ENCODE measurements at regions not wholly inside any gene's neighbourhood (a gene's known extent, or its start where the extent isn't known, plus 50 kb on each side); places are given as distances from the start of the nearest gene placed in this dataset.

DNA sequence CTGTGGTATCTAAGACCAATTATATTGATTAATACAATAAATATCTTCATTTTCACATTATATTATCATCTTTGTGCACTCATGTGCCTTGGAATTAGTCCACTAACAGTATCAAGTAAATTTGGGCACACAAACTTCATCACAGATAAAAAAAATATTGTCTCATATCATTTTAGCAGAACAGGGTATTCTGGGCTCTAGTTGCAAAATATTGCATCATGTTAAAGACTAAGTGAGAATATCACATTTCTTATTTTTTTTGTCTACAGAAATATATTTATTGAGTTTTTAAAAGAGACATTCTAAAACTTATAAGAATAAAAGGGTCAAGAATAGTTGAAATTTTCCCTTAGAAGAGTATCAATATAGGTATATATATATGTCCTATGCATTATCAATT, 754.1 kb upstream of the MAN1A1 start:
- intact Hi-C loops (cut with DNase I, micrococcal nuclease) = no loop called here

DNA sequence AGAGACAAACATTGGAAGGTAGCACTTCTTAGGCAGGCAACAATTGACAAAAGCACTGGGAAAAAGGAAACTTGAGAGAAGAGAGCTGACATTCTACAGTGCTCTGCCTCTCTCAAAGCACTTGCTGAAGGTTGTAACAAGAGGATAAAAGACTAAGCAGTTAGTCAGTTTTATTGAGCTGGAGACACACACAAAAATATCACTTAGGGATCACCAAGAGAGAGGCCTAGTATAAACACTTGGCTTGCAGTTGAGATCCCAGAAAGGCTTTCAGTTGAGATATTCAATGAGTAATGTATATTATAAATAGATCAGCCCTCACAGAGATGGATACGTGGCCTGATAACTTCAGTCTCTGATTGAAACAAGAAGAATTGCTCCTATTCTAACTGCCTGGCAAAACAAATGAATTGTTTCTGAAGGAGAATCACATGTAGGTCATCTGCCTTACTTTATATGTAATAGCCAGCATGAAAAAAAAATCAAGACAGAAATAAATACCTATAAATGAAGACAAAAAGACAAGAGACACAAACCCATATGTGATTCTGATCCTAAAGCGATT, 747.2 kb upstream of the MAN1A1 start:
- ATAC-seq = no peak
- intact Hi-C loops (cut with DNase I, micrococcal nuclease) = no loop called here
- DNase-seq = no peak
- Mint-ChIP-seq H3K4me3 (no peak overlapping the region), H3K27ac (no peak overlapping the region), H3K36me3 (ENCODE audit: low read depth) (no peaks in the 10 kb centered on the region), H3K4me1 (no peaks in the 10 kb centered on the region), H3K27me3 (no peaks in the 10 kb centered on the region), H3K9me3 (ENCODE audit: low read depth) (no peaks in the 10 kb centered on the region)
- POLR2A ChIA-PET = interaction anchor here (0.7 kb wide), 1 partner anchor 65 kb away, joined by 3 read pairs; no protein-coding TSS in a partner anchor
- CTCF ChIA-PET = no interaction called here

More for the DNA sequence above, 754.1 kb upstream of the MAN1A1 start:
- ATAC-seq (no peak), DNase-seq (no peak)
- ChIA-PET CTCF (no interaction called here), POLR2A (no interaction called here)
- Mint-ChIP-seq H3K27ac (no peak overlapping the region), H3K4me1 (no peaks in the 10 kb centered on the region), H3K27me3 (peaks cover 2% of the 10 kb centered on the region), H3K4me3 (no peak overlapping the region), H3K36me3 (ENCODE audit: low read depth) (no peaks in the 10 kb centered on the region), H3K9me3 (ENCODE audit: low read depth) (no peaks in the 10 kb centered on the region)

DNA sequence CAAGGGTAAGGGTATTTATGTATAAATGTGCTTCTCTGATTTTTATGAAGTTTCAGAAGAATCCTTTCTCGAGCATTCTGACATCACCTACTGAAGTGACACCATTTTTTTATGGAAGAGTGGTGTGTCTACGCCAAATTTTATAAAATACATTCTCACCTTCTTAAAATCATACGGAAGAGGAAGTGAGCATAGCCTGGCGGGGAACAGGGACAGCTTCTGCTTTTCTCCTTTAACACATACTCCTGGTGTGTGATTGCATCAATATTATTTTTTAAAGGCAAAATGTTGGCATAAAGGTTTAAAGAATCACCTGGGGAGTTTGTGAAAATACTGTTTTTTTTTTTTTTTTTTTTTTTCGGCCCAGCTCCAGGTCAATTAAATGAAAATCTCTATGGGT, 733.6 kb upstream of the MAN1A1 start:
- H3K27me3 Mint-ChIP-seq = no peaks in the 10 kb centered on the region
- POLR2A ChIA-PET = no interaction called here
- H3K36me3 Mint-ChIP-seq (ENCODE audit: low read depth) = no peaks in the 10 kb centered on the region
- H3K9me3 Mint-ChIP-seq (ENCODE audit: low read depth) = no peaks in the 10 kb centered on the region
- no peak overlapping the region for H3K27ac Mint-ChIP-seq
- ATAC-seq (no peak), DNase-seq (no peak)
- no peaks in the 10 kb centered on the region for H3K4me1 Mint-ChIP-seq
- intact Hi-C loops (cut with DNase I, micrococcal nuclease) = loop anchor here in 1 of 2 experiments (5.0 kb wide), 1 partner anchor 1419 kb away; no protein-coding TSS in a partner anchor
- CTCF ChIA-PET = no interaction called here
- no peak overlapping the region for H3K4me3 Mint-ChIP-seq

DNA sequence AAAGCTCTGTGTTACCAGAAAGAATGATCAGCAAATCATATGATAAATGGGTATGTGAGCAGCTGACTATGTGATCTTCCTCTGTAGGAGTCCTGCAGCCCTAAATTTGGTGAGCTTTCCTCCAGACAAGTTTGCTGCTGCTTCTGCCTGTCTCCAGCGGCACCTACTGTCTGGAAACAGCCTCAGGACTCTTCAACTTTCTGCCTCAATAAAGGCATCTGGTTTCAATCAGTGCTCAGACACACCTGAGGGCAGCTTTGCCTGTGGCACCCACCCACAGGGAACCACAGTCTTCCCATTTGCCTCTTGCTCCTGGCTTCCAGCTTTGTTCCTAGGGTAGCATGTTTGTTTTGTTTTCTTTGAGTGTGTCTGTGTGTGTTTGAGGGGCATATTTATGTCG, 727.9 kb upstream of the MAN1A1 start:
- H3K4me3 Mint-ChIP-seq = no peak overlapping the region
- H3K9me3 Mint-ChIP-seq (ENCODE audit: low read depth) = no peaks in the 10 kb centered on the region
- H3K36me3 Mint-ChIP-seq (ENCODE audit: low read depth) = no peaks in the 10 kb centered on the region
- ChIA-PET POLR2A (no interaction called here), CTCF (no interaction called here)
- H3K4me1 Mint-ChIP-seq = no peaks in the 10 kb centered on the region
- peaks cover 2% of the 10 kb centered on the region for H3K27me3 Mint-ChIP-seq
- intact Hi-C loops (cut with DNase I, micrococcal nuclease) = no loop called here
- no peak overlapping the region for H3K27ac Mint-ChIP-seq
- no peak for DNase-seq
- ATAC-seq = no peak

DNA sequence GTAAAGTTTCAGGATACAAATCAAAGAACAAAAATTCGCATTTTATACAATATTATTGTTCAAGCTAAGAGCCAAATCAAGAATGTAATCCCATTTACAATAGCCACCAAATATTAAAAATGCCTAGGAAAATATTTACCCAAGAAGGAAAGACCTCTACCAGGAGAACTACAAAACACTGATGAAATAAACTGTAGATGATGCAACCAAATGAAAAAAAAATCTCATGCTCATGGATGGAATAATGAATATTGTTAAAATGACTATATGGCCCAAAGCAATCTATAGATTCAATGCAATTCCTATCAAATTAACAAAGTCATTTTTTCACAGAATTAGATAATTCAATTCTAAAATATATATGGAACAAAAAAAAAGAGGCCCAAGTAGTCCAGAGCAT, 708.8 kb upstream of the MAN1A1 start:
- Mint-ChIP-seq H3K4me3 (no peak overlapping the region), H3K36me3 (ENCODE audit: low read depth) (no peaks in the 10 kb centered on the region), H3K4me1 (no peaks in the 10 kb centered on the region), H3K27me3 (no peaks in the 10 kb centered on the region), H3K27ac (no peak overlapping the region), H3K9me3 (ENCODE audit: low read depth) (peaks cover 5% of the 10 kb centered on the region)
- intact Hi-C loops (cut with DNase I, micrococcal nuclease) = loop anchor here in 1 of 2 experiments (5.0 kb wide), 1 partner anchor 316 kb away; no protein-coding TSS in a partner anchor
- ChIA-PET CTCF (no interaction called here), POLR2A (no interaction called here)
- DNase-seq = no peak
- ATAC-seq = no peak

DNA sequence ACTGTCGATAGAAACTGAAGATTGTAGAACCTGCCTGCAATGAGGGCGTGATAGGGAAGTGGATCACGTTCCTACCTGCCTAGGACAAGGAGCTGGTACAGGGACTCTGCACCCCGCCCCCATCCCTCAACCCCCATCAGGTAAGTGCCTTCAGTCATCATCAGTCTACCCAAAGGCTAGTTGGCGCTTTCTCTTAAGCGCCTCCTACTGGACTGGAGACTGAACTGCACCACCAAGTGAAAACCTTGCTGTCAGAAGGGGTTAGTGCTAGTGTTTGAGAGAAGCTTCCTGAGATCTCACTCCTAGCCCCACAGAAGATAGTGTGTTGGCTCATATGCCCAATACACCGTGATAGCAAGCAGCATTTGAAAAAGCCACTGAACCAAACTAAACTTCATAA, 706.5 kb upstream of the MAN1A1 start:
- Mint-ChIP-seq H3K4me1 (no peaks in the 10 kb centered on the region), H3K27me3 (no peaks in the 10 kb centered on the region), H3K4me3 (no peak overlapping the region), H3K27ac (no peak overlapping the region), H3K9me3 (ENCODE audit: low read depth) (peaks cover 5% of the 10 kb centered on the region), H3K36me3 (ENCODE audit: low read depth) (no peaks in the 10 kb centered on the region)
- no peak for ATAC-seq
- CTCF ChIA-PET = interaction anchor here (0.7 kb wide), 1 partner anchor 1353 kb away, joined by 3 read pairs; no protein-coding TSS in a partner anchor
- peak; percentile 18 for DNase-seq
- intact Hi-C loops (cut with DNase I, micrococcal nuclease) = loop anchor here in 1 of 2 experiments (5.0 kb wide), 1 partner anchor 314 kb away; no protein-coding TSS in a partner anchor
- POLR2A ChIA-PET = no interaction called here

DNA sequence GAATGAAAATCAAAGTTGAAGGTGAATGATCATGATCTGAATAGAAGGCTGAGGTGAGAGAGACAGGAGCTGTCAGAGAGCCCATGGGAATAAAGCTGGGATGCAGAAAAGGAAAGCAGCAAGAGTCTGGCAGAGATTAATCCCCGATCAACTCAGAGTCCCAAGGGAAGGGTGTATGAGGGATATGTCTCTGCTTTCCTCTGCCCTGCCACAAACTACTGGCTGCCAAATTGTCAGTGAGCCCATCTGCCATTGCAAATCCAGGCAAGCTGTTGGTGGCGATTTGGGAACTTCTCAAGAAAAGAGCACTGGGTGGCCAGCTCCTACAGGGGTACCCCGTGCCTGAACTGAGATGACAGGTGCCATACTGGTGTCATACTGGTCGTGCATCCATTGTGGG, 705.5 kb upstream of the MAN1A1 start:
- ChIA-PET POLR2A (no interaction called here), CTCF (interaction anchor here (1.2 kb wide), 1 partner anchor 52 kb away, joined by 3 read pairs; no protein-coding TSS in a partner anchor)
- Mint-ChIP-seq H3K4me3 (no peak overlapping the region), H3K4me1 (no peaks in the 10 kb centered on the region), H3K36me3 (ENCODE audit: low read depth) (no peaks in the 10 kb centered on the region), H3K9me3 (ENCODE audit: low read depth) (peaks cover 5% of the 10 kb centered on the region), H3K27ac (no peak overlapping the region), H3K27me3 (no peaks in the 10 kb centered on the region)
- DNase-seq = no peak
- no peak for ATAC-seq
- intact Hi-C loops (cut with DNase I, micrococcal nuclease) = loop anchor here in 1 of 2 experiments (5.0 kb wide), 1 partner anchor 313 kb away; no protein-coding TSS in a partner anchor

DNA sequence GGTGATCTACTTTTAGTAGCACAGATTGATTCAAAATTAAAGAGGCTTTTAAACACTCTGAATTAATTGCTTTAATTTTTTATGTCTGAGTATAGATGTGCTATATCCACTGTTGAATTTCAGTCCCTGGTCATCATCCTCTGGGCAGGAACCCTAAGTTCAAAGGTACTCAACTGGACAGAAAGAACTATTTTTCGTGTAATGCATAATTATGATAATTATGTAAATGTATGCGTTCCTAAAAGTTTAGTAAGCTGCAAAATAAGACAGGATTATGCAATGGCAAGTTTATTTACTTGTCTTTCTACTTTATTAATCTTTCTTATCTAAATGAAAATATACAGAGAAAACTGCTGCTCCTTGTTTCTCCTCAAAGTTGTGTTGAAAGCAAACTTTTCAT, 690.1 kb upstream of the MAN1A1 start:
- DNase-seq (no peak), ATAC-seq (no peak)
- Mint-ChIP-seq H3K4me1 (no peaks in the 10 kb centered on the region), H3K36me3 (ENCODE audit: low read depth) (no peaks in the 10 kb centered on the region), H3K4me3 (no peak overlapping the region), H3K9me3 (ENCODE audit: low read depth) (no peaks in the 10 kb centered on the region), H3K27me3 (peaks cover 2% of the 10 kb centered on the region), H3K27ac (no peak overlapping the region)
- intact Hi-C loops (cut with DNase I, micrococcal nuclease) = no loop called here
- POLR2A ChIA-PET = no interaction called here
- CTCF ChIA-PET = no interaction called here

DNA sequence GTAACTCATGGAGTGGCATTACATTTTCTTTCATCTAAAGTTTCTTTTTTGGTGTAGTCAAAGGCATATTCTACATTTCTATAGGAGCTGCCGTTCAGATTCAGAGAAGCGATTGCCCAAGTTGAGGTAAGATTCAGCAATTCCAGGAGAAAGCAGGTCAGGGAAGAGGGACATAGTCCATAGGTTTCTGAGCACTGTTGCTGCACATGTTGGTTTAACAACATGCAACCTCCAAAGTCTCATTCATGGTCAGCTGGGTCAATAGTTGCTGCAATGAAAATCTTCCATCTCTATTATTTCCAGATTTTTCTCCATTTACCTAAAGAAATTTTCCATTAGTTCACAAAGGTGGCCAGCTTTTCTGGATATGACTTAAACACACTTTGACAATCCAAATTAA, 682.3 kb upstream of the MAN1A1 start:
- no peaks in the 10 kb centered on the region for H3K36me3 Mint-ChIP-seq (ENCODE audit: low read depth)

DNA sequence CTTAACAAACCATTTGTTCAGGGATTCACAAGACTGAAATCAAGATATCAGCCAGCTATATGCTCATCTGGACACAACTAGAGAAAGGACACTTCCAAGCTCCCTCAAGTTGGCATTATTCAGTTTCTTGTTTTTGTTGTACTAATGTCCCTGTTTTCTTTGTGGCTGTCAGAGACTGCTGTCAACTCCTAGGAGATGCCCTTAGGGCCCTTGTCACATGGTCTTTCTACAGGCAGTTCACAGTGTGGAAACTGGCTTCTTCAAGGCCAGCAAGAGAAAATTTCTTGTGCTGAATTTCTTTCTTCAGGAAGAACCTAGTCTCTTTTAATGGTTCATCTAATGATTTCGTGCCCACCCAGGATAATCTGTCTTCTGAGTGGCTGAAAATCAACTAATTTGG, 677.2 kb upstream of the MAN1A1 start:
- Mint-ChIP-seq H3K9me3 (ENCODE audit: low read depth) (no peaks in the 10 kb centered on the region), H3K4me1 (no peaks in the 10 kb centered on the region), H3K4me3 (no peak overlapping the region), H3K27me3 (no peaks in the 10 kb centered on the region), H3K27ac (no peak overlapping the region), H3K36me3 (ENCODE audit: low read depth) (no peaks in the 10 kb centered on the region)
- ChIA-PET POLR2A (no interaction called here), CTCF (no interaction called here)
- intact Hi-C loops (cut with DNase I, micrococcal nuclease) = no loop called here
- ATAC-seq (no peak), DNase-seq (no peak)

More for the DNA sequence above, 682.3 kb upstream of the MAN1A1 start:
- H3K4me1 Mint-ChIP-seq = no peaks in the 10 kb centered on the region
- no peaks in the 10 kb centered on the region for H3K27me3 Mint-ChIP-seq
- ChIA-PET CTCF (no interaction called here), POLR2A (no interaction called here)
- ATAC-seq (no peak), DNase-seq (no peak)
- intact Hi-C loops (cut with DNase I, micrococcal nuclease) = no loop called here
- no peak overlapping the region for H3K4me3 Mint-ChIP-seq
- no peaks in the 10 kb centered on the region for H3K9me3 Mint-ChIP-seq (ENCODE audit: low read depth)
- no peak overlapping the region for H3K27ac Mint-ChIP-seq

DNA sequence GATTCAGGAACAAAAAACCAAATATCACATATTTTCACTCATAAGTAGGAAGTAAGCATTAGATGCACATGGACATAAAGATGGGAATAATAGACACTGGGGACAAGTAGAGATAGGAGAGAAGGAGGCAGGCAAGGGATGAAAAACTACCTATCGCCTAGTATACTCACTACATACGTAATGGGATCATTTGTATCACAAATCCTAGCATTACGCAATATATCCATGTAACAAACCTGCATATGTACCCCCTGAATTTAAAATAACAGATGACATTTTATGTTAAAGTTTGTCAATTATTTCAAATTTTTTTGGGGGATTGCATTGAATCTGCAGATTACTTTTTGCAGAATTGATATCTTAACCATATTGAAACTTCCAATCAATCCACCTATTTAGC, 660.5 kb upstream of the MAN1A1 start:
- ChIA-PET POLR2A (no interaction called here), CTCF (no interaction called here)
- DNase-seq = no peak
- ATAC-seq = no peak
- Mint-ChIP-seq H3K4me1 (no peaks in the 10 kb centered on the region), H3K27me3 (no peaks in the 10 kb centered on the region), H3K36me3 (ENCODE audit: low read depth) (no peaks in the 10 kb centered on the region), H3K9me3 (ENCODE audit: low read depth) (no peaks in the 10 kb centered on the region), H3K27ac (no peak overlapping the region), H3K4me3 (no peak overlapping the region)
- intact Hi-C loops (cut with DNase I, micrococcal nuclease) = no loop called here

DNA sequence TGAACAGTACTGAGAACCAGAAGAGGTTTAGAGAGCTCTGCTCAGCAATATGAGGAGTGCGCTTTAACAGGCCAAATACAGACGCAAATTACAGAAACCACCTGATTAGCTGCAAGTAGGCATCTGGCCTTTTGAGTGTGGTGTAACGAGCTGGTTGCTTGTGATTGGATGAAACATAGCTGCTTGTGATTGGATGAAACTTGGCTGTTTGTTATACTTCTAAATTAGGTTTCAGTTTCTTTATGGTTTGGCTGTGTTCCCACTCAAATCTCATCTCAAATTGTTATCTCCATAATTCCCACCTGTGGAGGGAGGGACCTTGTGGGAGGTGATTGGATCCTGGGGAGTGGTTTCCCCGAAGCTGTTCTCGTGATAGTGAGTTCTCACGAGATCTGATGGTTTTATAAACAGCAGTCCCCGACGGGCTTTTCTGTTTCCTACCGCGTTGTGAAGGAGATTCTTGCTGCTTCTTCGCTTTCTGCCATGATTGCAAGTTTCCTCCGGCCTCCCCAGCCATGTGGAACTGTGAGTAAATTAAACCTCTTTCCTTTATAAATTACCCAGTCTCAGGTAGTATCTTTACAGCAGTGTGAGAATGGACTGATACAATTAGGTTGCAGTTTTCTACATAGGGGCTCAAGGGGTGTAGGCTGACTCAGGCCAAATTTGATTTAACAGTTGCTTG, 655.9 kb upstream of the MAN1A1 start:
- H3K9me3 Mint-ChIP-seq (ENCODE audit: low read depth) = no peaks in the 10 kb centered on the region
- intact Hi-C loops (cut with DNase I, micrococcal nuclease) = no loop called here
- DNase-seq (no peak), ATAC-seq (no peak)
- H3K27me3 Mint-ChIP-seq = no peaks in the 10 kb centered on the region
- POLR2A ChIA-PET = no interaction called here
- no peaks in the 10 kb centered on the region for H3K4me1 Mint-ChIP-seq
- H3K36me3 Mint-ChIP-seq (ENCODE audit: low read depth) = no peaks in the 10 kb centered on the region
- CTCF ChIA-PET = no interaction called here
- H3K27ac Mint-ChIP-seq = no peak overlapping the region
- H3K4me3 Mint-ChIP-seq = no peak overlapping the region
